Lung (tissue), 11 donors: ENCODE measurements at regions not wholly inside any gene's neighbourhood (a gene's known extent, or its start where the extent isn't known, plus 50 kb on each side); places are given as distances from the start of the nearest gene placed in this dataset.
"Not testable (repeated sequence)": the region's sequence is repeated elsewhere in the genome, so short reads cannot be mapped to it uniquely, and the experiment has no call there.

Source experiments
- ATAC-seq: fragments of 200-7000 bp; cut with Tn5 transposase; one replicate; pipeline ENCODE4 v1.9.1; 2020; ENCODE audit warnings: moderate number of reproducible peaks; ENCODE audit not compliant: insufficient read depth, low FRiP score
- DNase-seq, 3 donors: peaks; one replicate each; pipeline ENCODE4 v3.0.0-alpha.2; 2013 to 2017
- H3K27ac ChIP-seq, 2 donors: one replicate each; pipeline ENCODE4 v1.5.1; 2013; ENCODE audit warnings: mild to moderate bottlenecking in 2 of 2, moderate library complexity in 2 of 2, control low read depth in 1 of 2, inconsistent platforms in 1 of 2, low read depth in 1 of 2, low read length in 1 of 2
- H3K27me3 ChIP-seq, 3 donors: one replicate each; pipeline ENCODE4 v1.5.1; 2013; ENCODE audit warnings: low read length in 2 of 3; ENCODE audit not compliant: control insufficient read depth in 3 of 3, insufficient read depth in 3 of 3
- H3K36me3 ChIP-seq, 4 donors: one replicate each; pipeline ENCODE4 v1.5.1; 2013; ENCODE audit warnings: low read length in 4 of 4, mild to moderate bottlenecking in 1 of 4, moderate library complexity in 1 of 4; ENCODE audit not compliant: control insufficient read depth in 4 of 4, insufficient read depth in 4 of 4
- H3K4me1 ChIP-seq, 5 donors: one replicate each; pipeline ENCODE4 v1.5.1; 2013; ENCODE audit warnings: low read length in 5 of 5, mild to moderate bottlenecking in 2 of 5, moderate library complexity in 1 of 5; ENCODE audit not compliant: control insufficient read depth in 5 of 5, insufficient read depth in 5 of 5
- H3K4me3 ChIP-seq: one replicate; pipeline ENCODE4 v1.5.1; 2013; ENCODE audit warnings: mild to moderate bottlenecking, control low read depth, moderate library complexity
- H3K9ac ChIP-seq, 2 donors: one replicate each; pipeline ENCODE4 v1.5.1; 2013; ENCODE audit warnings: low read length in 2 of 2, control low read depth in 1 of 2; ENCODE audit not compliant: insufficient read depth in 1 of 2
- H3K9me3 ChIP-seq, 4 donors: one replicate each; pipeline ENCODE4 v1.5.1; 2013; ENCODE audit warnings: low read length in 3 of 4, mild to moderate bottlenecking in 1 of 4, moderate library complexity in 1 of 4; ENCODE audit not compliant: control insufficient read depth in 4 of 4, insufficient read depth in 3 of 4
- CTCF ChIP-seq: IDR thresholded peaks from 2 replicates; pipeline ENCODE4 v1.5.1; 2012; ENCODE audit warnings: mild to moderate bottlenecking; ENCODE audit errors: control extremely low read depth, extremely low read depth
- WGBS, 2 donors: extraction: QIAGEN DNeasy Blood & Tissue Kit; methylation state at CpG; one replicate each; pipeline ENCODE4 v1.1.7; 2013; 5-methylcytosine and 5-hydroxymethylcytosine counted together
- donor health status: control.
- donor health status: control.
- donor health status: Bipolar disorder and iron deficiency.
- donor health status: healthy.
- donor health status: DM: yes; HTN: yes; CAD: no.

GRCh38 chr2:89850881-89851582 lies 1159.6 kb downstream of the RPIA start:
- WGBS, 2 donors = 83 to 85% methylated on average over 4 of the region's 4 CpGs
- no peak for DNase-seq
- no peak for TF ChIP-seq CTCF
- Histone ChIP-seq H3K27me3 (peaks cover 0 to 4% (median 0%) of the 10 kb centered on the region in 3 donors), H3K4me3 (no peak overlapping the region), H3K4me1 (no peaks in the 10 kb centered on the region), H3K9me3 (no peaks in the 10 kb centered on the region), H3K9ac (no peak overlapping the region), H3K36me3 (no peaks in the 10 kb centered on the region), H3K27ac (no peak overlapping the region)
- no peak for ATAC-seq

GRCh38 chr2:89851583-89851905 lies 1160.1 kb downstream of the RPIA start:
- no peak overlapping the region for H3K27ac ChIP-seq
- no peak for TF ChIP-seq CTCF
- H3K27me3 ChIP-seq = peaks cover 0 to 4% (median 0%) of the 10 kb centered on the region in 3 donors
- no peak overlapping the region for H3K9ac ChIP-seq
- H3K9me3 ChIP-seq = no peaks in the 10 kb centered on the region
- ATAC-seq (no peak), DNase-seq (no peak)
- no peak overlapping the region for H3K4me3 ChIP-seq
- no peaks in the 10 kb centered on the region for H3K36me3 ChIP-seq
- H3K4me1 ChIP-seq = no peaks in the 10 kb centered on the region
- 80 to 90% methylated on average over 1 of the region's 1 CpG for WGBS, 2 donors

- not testable (repeated sequence) for H3K27ac ChIP-seq, H3K36me3 ChIP-seq, H3K4me1 ChIP-seq, H3K4me3 ChIP-seq, H3K9me3 ChIP-seq, H3K27me3 ChIP-seq, H3K9ac ChIP-seq, DNase-seq, ATAC-seq
- WGBS, 2 donors = no CpG with 5 or more reads among the region's 1 CpG
Measured at GRCh38 chr2:89853427-89853826, 1162.0 kb downstream of the RPIA start.

GRCh38 chr2:89855752-89856151 lies 1164.3 kb downstream of the RPIA start:
- H3K4me3 ChIP-seq, ATAC-seq, DNase-seq, H3K4me1 ChIP-seq, H3K27me3 ChIP-seq, H3K9me3 ChIP-seq, H3K27ac ChIP-seq, H3K36me3 ChIP-seq, H3K9ac ChIP-seq: not testable (repeated sequence)
- no CpG with 5 or more reads among the region's 2 CpGs for WGBS, 2 donors

GRCh38 chr2:89856305-89856704 lies 1164.8 kb downstream of the RPIA start:
- H3K4me3 ChIP-seq, H3K27me3 ChIP-seq, H3K9me3 ChIP-seq, ATAC-seq, H3K4me1 ChIP-seq, H3K9ac ChIP-seq, H3K27ac ChIP-seq, H3K36me3 ChIP-seq, DNase-seq: not testable (repeated sequence)
- 13% methylated on average over 1 of the region's 7 CpGs; no CpG with 5 or more reads in 1 of the 2 donors for WGBS, 2 donors

GRCh38 chr2:89862164-89862563 lies 1170.7 kb downstream of the RPIA start:
- WGBS, 2 donors = 57 to 71% methylated on average over 1 of the region's 5 CpGs
- not testable (repeated sequence) for DNase-seq, H3K4me1 ChIP-seq, H3K27me3 ChIP-seq, ATAC-seq, H3K27ac ChIP-seq, H3K9ac ChIP-seq, H3K36me3 ChIP-seq, H3K9me3 ChIP-seq, H3K4me3 ChIP-seq

GRCh38 chr2:89863209-89863608 lies 1171.7 kb downstream of the RPIA start:
- H3K27ac ChIP-seq, H3K27me3 ChIP-seq, H3K9ac ChIP-seq, ATAC-seq, H3K9me3 ChIP-seq, H3K36me3 ChIP-seq, DNase-seq, H3K4me3 ChIP-seq, H3K4me1 ChIP-seq: not testable (repeated sequence)
- no CpG with 5 or more reads among the region's 6 CpGs for WGBS, 2 donors
